Upper lobe of left lung (tissue), 6 donors: ENCODE measurements at regions not wholly inside any gene's neighbourhood (a gene's known extent, or its start where the extent isn't known, plus 50 kb on each side); places are given as distances from the start of the nearest gene placed in this dataset.

Experiments used
- ATAC-seq, 2 donors: fragments of 200-7000 bp; cut with Tn5 transposase; one replicate each; pipeline ENCODE4 v1.9.1; 2022; ENCODE audit warnings: mild to moderate bottlenecking in 2 of 2, moderate library complexity in 2 of 2; ENCODE audit not compliant: low FRiP score in 2 of 2
- DNase-seq, 2 donors: peaks; one replicate each; pipeline ENCODE4 v3.0.0-alpha.2; 2019 to 2020
- H3K27ac ChIP-seq, 4 donors: fragments of 200-600 bp; sonication (generic); one replicate each; pipeline ENCODE4 v1.5.1; 2016 to 2019
- H3K27me3 ChIP-seq, 4 donors: fragments of 200-600 bp; sonication (generic); one replicate each; pipeline ENCODE4 v1.5.1; 2017 to 2019
- H3K36me3 ChIP-seq, 4 donors: fragments of 200-600 bp; sonication (generic); one replicate each; pipeline ENCODE4 v1.5.1; 2016 to 2019
- H3K4me1 ChIP-seq, 4 donors: fragments of 200-600 bp; sonication (generic); one replicate each; pipeline ENCODE4 v1.5.1; 2018 to 2019
- H3K4me3 ChIP-seq, 4 donors: fragments of 200-600 bp; sonication (generic); one replicate each; pipeline ENCODE4 v1.5.1; 2017 to 2019; ENCODE audit warnings: mild to moderate bottlenecking in 2 of 4, moderate library complexity in 1 of 4
- H3K9me3 ChIP-seq, 4 donors: fragments of 200-600 bp; sonication (generic); one replicate each; pipeline ENCODE4 v1.5.1; 2018 to 2019
- CTCF ChIP-seq, 6 experiments: fragments of 450-650 bp in 4 of 6; fragments of 200-600 bp in 2 of 6; sonication (generic) in 2 of 6; IDR thresholded peaks; one replicate each; pipeline ENCODE4 v1.5.1; 2016 to 2019; ENCODE audit warnings: antibody characterized with exemption in 6 of 6
- EP300 ChIP-seq, 4 donors: sonication (generic); formaldehyde crosslinking; IDR thresholded peaks; one replicate each; pipeline ENCODE4 v1.5.1; 2017; ENCODE audit warnings: antibody characterized with exemption in 4 of 4, control low read depth in 2 of 4
- POLR2A ChIP-seq, 4 donors: fragments of 450-650 bp; IDR thresholded peaks; one replicate each; pipeline ENCODE4 v1.5.1; 2016 to 2017; ENCODE audit warnings: antibody characterized with exemption in 4 of 4, mild to moderate bottlenecking in 2 of 4
- POLR2AphosphoS5 ChIP-seq, 2 donors: sonication (generic); formaldehyde crosslinking; IDR thresholded peaks; one replicate each; pipeline ENCODE4 v1.5.1; 2017; ENCODE audit warnings: antibody characterized with exemption in 2 of 2
- WGBS, 2 donors: methylation state at CpG; one replicate each; pipeline ENCODE4 v1.1.5; 2017 to 2018; 5-methylcytosine and 5-hydroxymethylcytosine counted together
- donor health status: DM: no; HTN: no; CAD: no; lungs with moderate emphysema.
- donor health status: DM: no; HTN: yes; CAD: no; lungs with severe emphysema.

GRCh38 chr17:13393841-13394710, 207.7 kb downstream of the HS3ST3A1 start:
- Histone ChIP-seq H3K4me3 (no peak overlapping the region), H3K27me3 (no peaks in the 10 kb centered on the region), H3K4me1 (no peaks in the 10 kb centered on the region), H3K27ac (no peak overlapping the region), H3K9me3 (no peaks in the 10 kb centered on the region), H3K36me3 (no peaks in the 10 kb centered on the region)
- DNase-seq (no peak), ATAC-seq (peak; percentile 30 to 79)
- 79 to 90% methylated on average over 12 of the region's 12 CpGs for WGBS, 2 donors
- no peak for TF ChIP-seq POLR2A (IDR thresholded peaks at IDR 0.05)
- TF ChIP-seq EP300 (IDR thresholded peaks at IDR 0.05), result no peak
- TF ChIP-seq POLR2AphosphoS5 (IDR thresholded peaks at IDR 0.05), result no peak
- TF ChIP-seq CTCF (IDR thresholded peaks at IDR 0.05), result no peak

GRCh38 chr17:13387952-13388351, 213.8 kb downstream of the HS3ST3A1 start:
- no peaks in the 10 kb centered on the region for H3K27me3 ChIP-seq
- ATAC-seq, result no peak
- H3K9me3 ChIP-seq, result no peaks in the 10 kb centered on the region
- H3K27ac ChIP-seq, result no peak overlapping the region
- TF ChIP-seq POLR2AphosphoS5 (IDR thresholded peaks at IDR 0.05) (no peak), CTCF (IDR thresholded peaks at IDR 0.05) (no peak), POLR2A (IDR thresholded peaks at IDR 0.05) (no peak), EP300 (IDR thresholded peaks at IDR 0.05) (no peak)
- no peak for DNase-seq
- no peaks in the 10 kb centered on the region for H3K36me3 ChIP-seq
- H3K4me1 ChIP-seq, result no peaks in the 10 kb centered on the region
- no peak overlapping the region for H3K4me3 ChIP-seq
- WGBS, 2 donors, result 73 to 78% methylated on average over 1 of the region's 1 CpG

- Histone ChIP-seq H3K4me1 (no peaks in the 10 kb centered on the region), H3K4me3 (no peak overlapping the region), H3K36me3 (no peaks in the 10 kb centered on the region), H3K27ac (no peak overlapping the region), H3K27me3 (no peaks in the 10 kb centered on the region), H3K9me3 (no peaks in the 10 kb centered on the region)
- TF ChIP-seq POLR2AphosphoS5 (IDR thresholded peaks at IDR 0.05), result no peak
- no peak for TF ChIP-seq POLR2A (IDR thresholded peaks at IDR 0.05)
- TF ChIP-seq CTCF (IDR thresholded peaks at IDR 0.05), result no peak
- TF ChIP-seq EP300 (IDR thresholded peaks at IDR 0.05), result no peak
- ATAC-seq, result no peak
- DNase-seq, result no peak
- 87 to 92% methylated on average over 5 of the region's 5 CpGs for WGBS, 2 donors
These were observed 214.5 kb downstream of the HS3ST3A1 start for GRCh38 chr17:13387236-13387635.

- no peaks in the 10 kb centered on the region for H3K9me3 ChIP-seq
- 45 to 51% methylated on average over 3 to 5 of the region's 5 CpGs for WGBS, 2 donors
These were observed 216.2 kb downstream of the HS3ST3A1 start for GRCh38 chr17:13385481-13385911.

More at GRCh38 chr17:13385481-13385911, 216.2 kb downstream of the HS3ST3A1 start:
- no peak overlapping the region for H3K4me3 ChIP-seq
- H3K27me3 ChIP-seq, result no peaks in the 10 kb centered on the region
- DNase-seq (no peak), ATAC-seq (peak in 1 of 2 donors; percentile 74)
- H3K27ac ChIP-seq, result peak overlapping the region in 1 of 4 donors; percentile 11
- no peaks in the 10 kb centered on the region for H3K36me3 ChIP-seq
- TF ChIP-seq EP300 (IDR thresholded peaks at IDR 0.05), result no peak
- TF ChIP-seq POLR2A (IDR thresholded peaks at IDR 0.05), result no peak
- no peak for TF ChIP-seq CTCF (IDR thresholded peaks at IDR 0.05)
- no peaks in the 10 kb centered on the region for H3K4me1 ChIP-seq
